OCI-LY3 (cell line): ENCODE measurements at regions not wholly inside any gene's neighbourhood (a gene's known extent, or its start where the extent isn't known, plus 50 kb on each side); places are given as distances from the start of the nearest gene placed in this dataset.

Experiments
- EZH2phosphoT487 ChIP-seq: fragments of 200-600 bp; shearing (Covaris generic); IDR thresholded peaks from 2 replicates; pipeline ENCODE4 v1.6.1; 2018; ENCODE audit warnings: antibody characterized with exemption, mixed run types, low read depth
- TF ChIP-seq, protein P1 (sequence below): fragments of 200-600, 300-600 bp; sonication (generic); IDR thresholded peaks from 2 replicates; pipeline ENCODE4 v1.5.1; 2014; ENCODE audit warnings: antibody characterized with exemption, low read length, low read depth

DNA sequence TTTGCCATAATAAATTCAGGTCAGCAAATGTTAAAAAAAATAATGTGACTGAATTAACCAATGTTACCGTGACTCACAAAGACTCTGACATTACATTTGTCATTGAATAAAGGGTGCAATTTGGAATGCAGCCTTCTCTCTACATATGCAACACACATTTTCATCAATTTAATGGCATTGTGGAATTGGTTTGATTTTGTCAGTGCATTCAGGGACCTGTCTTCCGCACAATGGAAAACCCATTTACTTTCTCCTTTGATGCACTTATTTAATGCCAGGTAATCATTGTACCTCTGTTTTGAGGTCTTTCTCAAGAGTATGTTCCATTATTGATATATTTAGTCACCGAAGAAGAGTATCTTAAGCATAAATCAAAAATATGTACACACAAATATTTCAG lies 1099.3 kb downstream of the SOCS6 start:
- TF ChIP-seq, protein P1, sequence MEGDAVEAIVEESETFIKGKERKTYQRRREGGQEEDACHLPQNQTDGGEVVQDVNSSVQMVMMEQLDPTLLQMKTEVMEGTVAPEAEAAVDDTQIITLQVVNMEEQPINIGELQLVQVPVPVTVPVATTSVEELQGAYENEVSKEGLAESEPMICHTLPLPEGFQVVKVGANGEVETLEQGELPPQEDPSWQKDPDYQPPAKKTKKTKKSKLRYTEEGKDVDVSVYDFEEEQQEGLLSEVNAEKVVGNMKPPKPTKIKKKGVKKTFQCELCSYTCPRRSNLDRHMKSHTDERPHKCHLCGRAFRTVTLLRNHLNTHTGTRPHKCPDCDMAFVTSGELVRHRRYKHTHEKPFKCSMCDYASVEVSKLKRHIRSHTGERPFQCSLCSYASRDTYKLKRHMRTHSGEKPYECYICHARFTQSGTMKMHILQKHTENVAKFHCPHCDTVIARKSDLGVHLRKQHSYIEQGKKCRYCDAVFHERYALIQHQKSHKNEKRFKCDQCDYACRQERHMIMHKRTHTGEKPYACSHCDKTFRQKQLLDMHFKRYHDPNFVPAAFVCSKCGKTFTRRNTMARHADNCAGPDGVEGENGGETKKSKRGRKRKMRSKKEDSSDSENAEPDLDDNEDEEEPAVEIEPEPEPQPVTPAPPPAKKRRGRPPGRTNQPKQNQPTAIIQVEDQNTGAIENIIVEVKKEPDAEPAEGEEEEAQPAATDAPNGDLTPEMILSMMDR = no peak
- no peak for TF ChIP-seq EZH2phosphoT487
